Ishikawa (cell line): ENCODE measurements at regions not wholly inside any gene's neighbourhood (a gene's known extent, or its start where the extent isn't known, plus 50 kb on each side); places are given as distances from the start of the nearest gene placed in this dataset.

Experiments used
- CEBPB ChIP-seq: IDR thresholded peaks from 2 replicates; pipeline ENCODE4 v1.6.1; 2012
- CREB1 ChIP-seq: IDR thresholded peaks from 2 replicates; pipeline ENCODE4 v1.6.1; 2012; ENCODE audit warnings: low read depth
- EGR1 ChIP-seq: IDR thresholded peaks from 2 replicates; pipeline ENCODE4 v1.6.1; 2012
- EP300 ChIP-seq: IDR thresholded peaks from 2 replicates; pipeline ENCODE4 v1.6.1; 2012; ENCODE audit warnings: borderline replicate concordance
- FOXM1 ChIP-seq: IDR thresholded peaks from 2 replicates; pipeline ENCODE4 v1.6.1; 2012; ENCODE audit warnings: low read depth, borderline replicate concordance
- MAX ChIP-seq: IDR thresholded peaks from 2 replicates; pipeline ENCODE4 v1.6.1; 2012
- NFIC ChIP-seq: IDR thresholded peaks from 2 replicates; pipeline ENCODE4 v1.6.1; 2012
- RAD21 ChIP-seq: IDR thresholded peaks from 2 replicates; pipeline ENCODE4 v1.6.1; 2012; ENCODE audit warnings: low read depth
- REST ChIP-seq: IDR thresholded peaks from 2 replicates; pipeline ENCODE4 v1.6.1; 2012; ENCODE audit warnings: low read depth, mild to moderate bottlenecking
- TAF1 ChIP-seq: IDR thresholded peaks from 2 replicates; pipeline ENCODE4 v1.6.1; 2012; ENCODE audit warnings: low read depth, mild to moderate bottlenecking
- TCF12 ChIP-seq: IDR thresholded peaks from 2 replicates; pipeline ENCODE4 v1.6.1; 2012; ENCODE audit warnings: low read depth
- TEAD4 ChIP-seq: IDR thresholded peaks from 2 replicates; pipeline ENCODE4 v1.6.1; 2012
- USF1 ChIP-seq: IDR thresholded peaks from 2 replicates; pipeline ENCODE4 v1.6.1; 2012
- YY1 ChIP-seq: IDR thresholded peaks from 2 replicates; pipeline ENCODE4 v1.6.1; 2012; ENCODE audit warnings: low read depth
- ZBTB7A ChIP-seq: IDR thresholded peaks from 2 replicates; pipeline ENCODE4 v1.6.1; 2012; ENCODE audit warnings: low read depth

- TF ChIP-seq ZBTB7A (no peak), CEBPB (no peak), FOXM1 (no peak), EGR1 (no peak), USF1 (no peak), RAD21 (no peak)
Observed at GRCh38 chr4:154953691-154954090, 172.6 kb downstream of the RBM46 start.

GRCh38 chr4:154954117-154954516 lies 173.0 kb downstream of the RBM46 start:
- no peak for TF ChIP-seq TAF1
- TF ChIP-seq FOXM1, result no peak
- TF ChIP-seq TEAD4, result no peak
- TF ChIP-seq CREB1, result no peak
- no peak for TF ChIP-seq MAX
- no peak for TF ChIP-seq EP300
- TF ChIP-seq ZBTB7A, result no peak
- no peak for TF ChIP-seq USF1
- no peak for TF ChIP-seq CEBPB

GRCh38 chr4:154958121-154958520 lies 177.0 kb downstream of the RBM46 start:
- TF ChIP-seq EGR1 (no peak), EP300 (no peak), TEAD4 (no peak), ZBTB7A (no peak), CEBPB (no peak), NFIC (no peak), FOXM1 (no peak), RAD21 (no peak), CREB1 (no peak)

GRCh38 chr4:154958621-154959358 lies 177.7 kb downstream of the RBM46 start:
- TF ChIP-seq ZBTB7A (no peak), USF1 (no peak), REST (no peak), MAX (no peak), TAF1 (no peak), CREB1 (no peak), EGR1 (no peak), FOXM1 (no peak)

- no peak for TF ChIP-seq REST
- no peak for TF ChIP-seq YY1
- no peak for TF ChIP-seq RAD21
- TF ChIP-seq MAX, result no peak
- no peak for TF ChIP-seq CREB1
- no peak for TF ChIP-seq FOXM1
- TF ChIP-seq NFIC, result no peak
- TF ChIP-seq CEBPB, result no peak
- TF ChIP-seq TCF12, result no peak
Observed at GRCh38 chr4:154959756-154960155, 178.7 kb downstream of the RBM46 start.

GRCh38 chr4:154960476-154960875 lies 179.4 kb downstream of the RBM46 start:
- no peak for TF ChIP-seq FOXM1
- no peak for TF ChIP-seq MAX
- no peak for TF ChIP-seq ZBTB7A
- no peak for TF ChIP-seq EGR1
- TF ChIP-seq CREB1, result no peak
- TF ChIP-seq NFIC, result no peak
- no peak for TF ChIP-seq TCF12
- no peak for TF ChIP-seq EP300
- no peak for TF ChIP-seq TAF1
- no peak for TF ChIP-seq REST
- TF ChIP-seq TEAD4, result no peak
- no peak for TF ChIP-seq USF1
- no peak for TF ChIP-seq YY1
- no peak for TF ChIP-seq RAD21
- no peak for TF ChIP-seq CEBPB
